Body of pancreas (tissue), 4 donors: ENCODE measurements at regions not wholly inside any gene's neighbourhood (a gene's known extent, or its start where the extent isn't known, plus 50 kb on each side); places are given as distances from the start of the nearest gene placed in this dataset.

ENCODE experiments used
- POLR2A ChIP-seq, 3 donors: fragments of 450-650 bp; IDR thresholded peaks; one replicate each; pipeline ENCODE4 v1.6.1; 2016; ENCODE audit warnings: antibody characterized with exemption in 3 of 3, mild to moderate bottlenecking in 2 of 3
- TF ChIP-seq, protein P1 (sequence below), 7 experiments: fragments of 450-650 bp in 4 of 7; fragments of 200-600 bp in 3 of 7; sonication (generic) in 3 of 7; IDR thresholded peaks; one replicate each; pipeline ENCODE4 v1.5.1; 2016 to 2019; ENCODE audit warnings: antibody characterized with exemption in 7 of 7

DNA sequence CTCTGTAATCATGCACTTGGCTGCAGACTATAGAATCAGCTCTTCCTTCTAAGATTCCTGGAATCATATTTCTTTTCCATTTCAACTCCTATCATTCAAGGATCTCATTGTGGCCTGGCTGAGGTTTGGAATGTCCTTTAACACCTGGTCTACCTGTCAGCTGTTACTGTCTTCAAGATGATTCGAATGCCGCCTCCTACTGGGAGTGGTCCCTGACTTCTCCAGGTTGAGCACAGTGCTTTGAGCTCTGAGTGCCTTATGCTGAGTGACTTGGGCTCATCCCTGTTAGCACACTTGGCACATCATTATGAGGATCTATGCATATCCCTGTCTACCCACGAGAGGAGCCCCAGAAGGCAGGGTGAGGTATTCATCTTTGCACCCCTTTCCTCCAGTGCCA is 87.6 kb downstream of the MARCHF4 start:
- TF ChIP-seq, protein P1, sequence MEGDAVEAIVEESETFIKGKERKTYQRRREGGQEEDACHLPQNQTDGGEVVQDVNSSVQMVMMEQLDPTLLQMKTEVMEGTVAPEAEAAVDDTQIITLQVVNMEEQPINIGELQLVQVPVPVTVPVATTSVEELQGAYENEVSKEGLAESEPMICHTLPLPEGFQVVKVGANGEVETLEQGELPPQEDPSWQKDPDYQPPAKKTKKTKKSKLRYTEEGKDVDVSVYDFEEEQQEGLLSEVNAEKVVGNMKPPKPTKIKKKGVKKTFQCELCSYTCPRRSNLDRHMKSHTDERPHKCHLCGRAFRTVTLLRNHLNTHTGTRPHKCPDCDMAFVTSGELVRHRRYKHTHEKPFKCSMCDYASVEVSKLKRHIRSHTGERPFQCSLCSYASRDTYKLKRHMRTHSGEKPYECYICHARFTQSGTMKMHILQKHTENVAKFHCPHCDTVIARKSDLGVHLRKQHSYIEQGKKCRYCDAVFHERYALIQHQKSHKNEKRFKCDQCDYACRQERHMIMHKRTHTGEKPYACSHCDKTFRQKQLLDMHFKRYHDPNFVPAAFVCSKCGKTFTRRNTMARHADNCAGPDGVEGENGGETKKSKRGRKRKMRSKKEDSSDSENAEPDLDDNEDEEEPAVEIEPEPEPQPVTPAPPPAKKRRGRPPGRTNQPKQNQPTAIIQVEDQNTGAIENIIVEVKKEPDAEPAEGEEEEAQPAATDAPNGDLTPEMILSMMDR (IDR thresholded peaks at IDR 0.05): no peak
- TF ChIP-seq POLR2A (IDR thresholded peaks at IDR 0.05): no peak
